H54 (cell line): ENCODE measurements at regions not wholly inside any gene's neighbourhood (a gene's known extent, or its start where the extent isn't known, plus 50 kb on each side); places are given as distances from the start of the nearest gene placed in this dataset.
"Not testable (repeated sequence)": the region's sequence is repeated elsewhere in the genome, so short reads cannot be mapped to it uniquely, and the experiment has no call there.

ENCODE experiments used
- DNase-seq: peaks from one replicate; pipeline ENCODE4 v3.0.0; 2011; ENCODE audit warnings: low spot score, mixed read lengths; ENCODE audit not compliant: insufficient read length
- FAIRE-seq: peaks from 3 replicates; lab custom pipeline; 2011; peaks lifted over from hg19 to GRCh38; lab: Jason Lieb, UNC
- POLR2A ChIP-seq: IDR thresholded peaks from 2 replicates; pipeline ENCODE4 v1.6.1; 2011; ENCODE audit warnings: low read depth, mild to moderate bottlenecking, low read length

DNA sequence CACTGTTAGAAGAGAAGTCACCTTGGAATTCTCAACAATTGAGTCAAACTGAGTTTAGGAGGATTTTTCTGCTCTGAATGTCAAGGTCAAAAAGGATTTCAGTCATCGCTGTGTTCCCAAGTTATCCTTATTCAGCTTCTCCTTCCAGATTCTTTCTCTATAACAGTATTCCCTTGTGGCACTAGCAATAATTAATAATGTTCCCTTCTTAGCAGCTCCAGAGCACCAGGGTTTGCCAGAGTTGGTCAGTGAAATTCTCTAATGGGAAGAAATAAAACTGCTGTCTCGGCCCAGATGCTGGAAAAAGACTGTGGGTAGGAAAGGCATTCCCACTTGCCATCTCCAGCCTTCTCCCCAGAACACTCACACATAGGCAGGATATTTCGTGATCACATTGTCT lies 836.0 kb upstream of the PIK3C3 start:
- no peak for TF ChIP-seq POLR2A
- DNase-seq = no peak
- FAIRE-seq = no peak

DNA sequence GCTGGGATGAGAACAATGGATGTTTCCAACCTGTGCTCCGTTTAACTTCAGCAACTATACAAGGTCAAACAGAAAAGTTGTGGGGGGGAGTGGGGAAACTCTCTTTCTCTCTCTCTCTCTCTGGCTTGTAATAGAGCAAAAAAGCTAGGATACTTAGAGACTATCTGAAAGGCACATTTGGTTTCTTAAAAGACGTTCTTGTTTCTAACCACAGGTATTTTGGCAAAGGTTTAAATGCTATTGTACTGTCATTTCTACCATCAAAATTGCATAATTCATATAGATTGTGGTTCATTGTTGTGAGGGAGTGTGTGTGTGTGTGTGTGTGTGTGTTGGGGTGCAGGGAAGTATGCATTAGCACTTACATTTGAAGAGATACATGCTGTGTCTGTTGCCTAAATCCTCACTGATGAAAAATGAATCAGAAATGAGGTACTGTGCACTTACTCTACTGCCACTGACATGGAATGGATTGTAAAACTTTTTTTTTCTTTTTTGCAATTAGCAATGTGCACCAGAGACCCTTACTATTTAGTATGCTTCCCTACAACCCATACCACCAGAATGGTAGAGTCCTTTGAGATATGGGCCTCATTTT lies 841.0 kb upstream of the PIK3C3 start:
- FAIRE-seq = no peak
- TF ChIP-seq POLR2A = no peak
- no peak for DNase-seq

DNA sequence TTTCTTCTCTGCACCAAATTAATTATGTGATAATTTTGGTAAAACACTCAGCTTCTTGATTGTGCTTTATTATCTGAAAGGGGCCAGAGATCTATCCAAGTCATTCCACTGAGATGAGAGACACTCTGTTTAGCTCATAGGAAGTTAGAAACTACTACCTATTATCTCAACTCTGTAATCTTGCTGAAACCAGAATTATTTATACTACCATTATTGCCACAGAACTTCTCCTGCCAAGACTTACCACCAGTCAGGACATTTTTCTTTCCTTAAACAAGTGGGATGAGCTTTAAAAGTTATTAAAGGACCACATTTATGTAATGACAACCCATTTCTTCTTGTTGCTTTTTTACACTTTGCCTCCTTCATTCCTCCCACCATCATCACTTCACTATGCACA lies 855.6 kb upstream of the PIK3C3 start:
- no peak for DNase-seq
- no peak for FAIRE-seq
- no peak for TF ChIP-seq POLR2A

DNA sequence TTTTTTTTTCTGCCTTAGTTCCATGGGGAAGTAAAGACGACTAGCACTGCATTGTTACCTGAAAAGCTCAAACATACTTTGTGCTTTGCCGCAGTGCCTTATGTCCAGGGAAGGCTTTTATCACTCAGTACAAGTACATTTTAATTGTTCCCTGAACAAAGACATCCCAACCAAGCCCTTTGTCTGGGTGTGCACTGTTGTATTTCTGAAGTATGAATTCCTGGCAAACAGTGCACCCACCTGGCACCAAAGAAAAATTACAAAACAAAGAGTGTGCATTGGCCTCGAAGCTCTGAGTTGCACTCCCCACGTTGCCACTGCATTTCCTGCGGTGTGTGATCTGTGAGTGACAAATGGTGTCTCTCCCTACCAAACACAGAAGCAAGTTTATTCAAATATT lies 858.5 kb upstream of the PIK3C3 start:
- no peak for DNase-seq
- FAIRE-seq = no peak
- TF ChIP-seq POLR2A = no peak

DNA sequence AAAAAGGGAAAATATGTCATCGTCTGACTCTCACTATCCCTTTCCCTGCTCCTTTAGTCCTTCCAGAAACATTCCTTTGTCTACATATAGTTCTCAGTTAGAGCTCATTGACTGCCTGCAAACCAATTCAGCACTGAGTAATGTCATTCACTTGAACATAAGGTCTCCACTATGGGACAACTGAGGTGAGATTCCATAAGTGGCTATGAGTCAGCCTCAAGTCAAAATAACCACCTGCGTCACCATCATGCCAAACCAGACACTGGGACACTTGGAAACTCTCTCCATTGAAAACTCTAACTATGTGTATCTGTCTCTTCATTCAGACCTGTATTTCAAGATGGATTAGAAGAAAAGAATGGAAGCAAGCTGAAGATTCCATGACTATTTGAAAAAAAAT lies 878.0 kb upstream of the PIK3C3 start:
- FAIRE-seq = no peak
- no peak for TF ChIP-seq POLR2A
- DNase-seq = no peak

DNA sequence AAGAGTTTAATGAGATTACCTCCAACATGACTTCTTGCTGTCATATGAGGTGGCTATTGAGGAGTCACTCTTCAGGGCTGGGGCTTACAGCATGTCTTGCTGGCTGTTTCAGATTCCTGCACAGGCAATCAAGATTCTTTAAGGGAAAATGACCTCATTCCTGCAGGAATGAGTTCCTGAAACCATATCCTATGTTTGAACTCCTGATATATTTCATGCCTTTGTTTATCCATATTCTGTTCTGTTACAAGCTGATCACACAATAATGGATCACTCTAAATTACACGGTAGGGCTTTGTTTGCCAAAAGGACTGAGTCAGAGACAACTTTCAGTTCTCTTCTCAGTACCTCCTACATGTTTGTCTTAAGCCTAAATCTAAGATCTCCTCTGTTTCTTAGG lies 879.8 kb upstream of the PIK3C3 start:
- FAIRE-seq (peak; percentile 60), DNase-seq (no peak)
- no peak for TF ChIP-seq POLR2A

DNA sequence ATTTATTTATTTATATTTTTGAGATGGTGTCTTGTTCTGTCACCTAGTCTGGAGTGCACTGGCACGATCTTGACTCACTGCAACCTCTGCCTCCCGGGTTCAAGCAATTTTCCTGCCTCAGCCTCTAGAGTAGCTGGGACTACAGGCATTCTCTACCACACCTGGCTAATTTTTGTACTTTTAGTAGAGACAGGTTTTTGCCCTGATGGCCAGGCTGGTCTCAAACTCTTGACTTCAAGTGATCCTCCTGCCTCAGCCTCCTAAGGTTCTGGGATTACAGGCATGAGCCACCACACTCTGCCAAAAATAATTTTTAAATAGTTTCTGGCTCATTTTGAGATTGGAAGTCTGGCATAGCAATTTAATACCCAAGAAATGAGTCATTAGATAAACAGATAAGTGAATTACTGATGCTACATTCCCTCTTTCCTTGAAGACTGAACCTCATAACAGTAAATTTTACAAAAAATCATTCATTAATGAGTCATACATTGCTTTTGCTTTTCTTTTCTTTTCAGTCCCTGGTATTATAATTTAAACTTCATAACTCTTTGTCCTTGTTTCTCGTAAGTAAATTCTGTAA lies 881.6 kb upstream of the PIK3C3 start:
- DNase-seq (peak; percentile 2), FAIRE-seq (no peak)
- no peak for TF ChIP-seq POLR2A

DNA sequence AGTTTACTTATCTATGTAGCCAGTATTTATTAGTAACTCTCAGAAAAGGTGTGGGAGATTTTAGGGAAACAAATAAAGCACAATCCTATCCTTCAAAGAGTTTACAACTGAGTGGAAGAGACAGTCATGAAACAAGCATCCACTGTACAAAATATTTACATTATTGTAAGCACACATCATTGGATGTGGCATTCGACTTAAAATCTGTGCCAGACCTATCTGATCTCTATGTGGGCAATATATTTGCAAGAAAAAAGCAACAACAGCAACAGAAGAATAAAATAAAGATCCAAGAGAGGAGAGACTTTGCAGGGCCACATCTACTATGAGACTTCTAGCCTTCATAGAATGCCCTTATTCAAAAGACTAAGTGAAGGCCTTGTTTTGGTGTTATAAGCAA lies 882.1 kb upstream of the PIK3C3 start:
- FAIRE-seq = no peak
- no peak for TF ChIP-seq POLR2A
- DNase-seq = no peak

DNA sequence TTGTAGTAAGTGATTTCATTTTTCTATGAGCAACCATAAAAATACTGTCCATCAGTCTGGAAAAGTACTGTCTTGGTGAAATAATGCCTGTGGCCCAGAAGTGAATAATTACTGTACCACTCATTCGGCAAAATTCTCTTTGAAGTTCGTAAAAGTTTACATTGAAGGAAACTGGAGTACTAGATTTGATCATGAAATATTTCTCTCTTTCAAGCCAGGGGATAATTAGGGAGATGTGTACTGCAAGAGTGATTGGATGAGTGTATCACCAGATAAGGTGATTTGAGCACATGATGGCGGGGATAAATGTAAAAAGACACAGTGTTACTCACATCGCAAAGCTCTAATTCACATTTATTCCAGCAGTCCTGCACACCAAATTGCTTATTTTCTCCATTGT lies 883.2 kb upstream of the PIK3C3 start:
- FAIRE-seq = no peak
- no peak for DNase-seq

DNA sequence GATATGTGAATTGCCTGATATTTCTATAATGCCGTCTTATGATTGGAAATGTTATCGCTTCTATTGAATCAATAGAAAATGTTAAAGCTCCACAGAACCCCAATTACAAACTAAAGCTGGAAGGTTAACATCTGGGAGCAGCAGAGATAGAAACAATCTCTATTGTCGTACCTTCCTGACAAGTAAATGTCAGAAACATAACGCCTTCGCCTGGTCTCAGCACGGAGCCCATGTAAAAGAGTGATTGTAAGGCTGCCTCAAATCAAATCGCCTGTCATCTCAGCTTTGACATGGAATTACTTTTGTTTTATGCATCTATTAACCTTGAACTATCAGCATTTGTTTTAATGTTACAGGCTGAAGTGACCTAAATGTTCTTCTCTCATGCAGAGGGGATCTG lies 885.9 kb upstream of the PIK3C3 start:
- no peak for TF ChIP-seq POLR2A
- no peak for DNase-seq
- FAIRE-seq = no peak

More for the DNA sequence above, 883.2 kb upstream of the PIK3C3 start:
- TF ChIP-seq POLR2A = no peak

DNA sequence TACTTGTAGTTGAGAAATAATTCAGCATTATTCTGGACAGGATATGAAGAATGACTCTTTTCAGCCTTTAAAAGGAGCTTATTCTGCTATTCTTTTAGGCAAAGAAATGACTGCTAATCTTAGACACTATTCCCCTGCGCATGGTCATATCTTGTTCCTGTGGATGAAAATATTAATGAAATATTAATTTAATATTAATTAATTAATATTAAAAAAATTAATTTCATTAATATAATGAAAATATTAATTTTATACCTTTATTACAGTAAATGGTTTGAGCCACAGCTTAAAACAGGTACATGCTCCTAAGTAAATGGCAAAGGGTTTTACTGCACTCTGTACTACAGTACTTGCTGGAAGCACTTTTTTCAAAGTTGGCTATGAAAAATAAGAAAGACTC lies 890.1 kb upstream of the PIK3C3 start:
- no peak for FAIRE-seq
- no peak for DNase-seq
- TF ChIP-seq POLR2A = no peak

DNA sequence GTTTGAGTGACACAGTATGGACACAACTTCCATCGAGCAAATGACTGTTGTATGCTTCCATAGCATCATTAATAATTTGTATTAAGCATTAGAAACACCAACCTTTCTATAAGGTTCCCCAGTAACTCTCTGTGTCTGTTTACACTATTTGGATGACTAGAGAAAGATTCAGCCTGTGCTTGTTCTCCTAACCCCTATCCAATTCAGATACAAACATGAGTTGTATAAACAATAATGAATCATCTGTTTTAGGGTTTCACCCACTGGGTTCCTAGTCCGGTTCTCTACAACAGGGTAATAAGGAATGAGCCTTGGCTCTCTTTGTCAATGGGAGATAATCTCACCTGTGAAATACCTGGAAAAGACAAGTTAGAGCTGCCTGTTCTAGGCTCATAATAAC lies 894.1 kb upstream of the PIK3C3 start:
- no peak for FAIRE-seq

DNA sequence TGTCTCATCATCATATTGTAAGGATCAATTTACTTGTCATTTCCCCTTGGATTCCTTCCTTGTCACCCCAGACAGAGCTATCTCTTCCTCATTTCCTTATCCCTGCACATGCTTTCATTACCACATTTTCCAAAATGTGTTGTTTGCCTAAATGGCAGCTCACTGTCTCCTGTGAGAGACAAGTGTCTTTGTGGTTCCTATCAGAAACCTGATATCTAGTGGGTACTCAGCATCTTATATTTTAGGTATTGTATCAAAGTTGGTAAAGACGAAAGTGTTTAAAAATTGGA lies 896.0 kb upstream of the PIK3C3 start:
- no peak for TF ChIP-seq POLR2A
- DNase-seq (no peak), FAIRE-seq (no peak)

More for the DNA sequence above, 894.1 kb upstream of the PIK3C3 start:
- TF ChIP-seq POLR2A = no peak
- DNase-seq = no peak

DNA sequence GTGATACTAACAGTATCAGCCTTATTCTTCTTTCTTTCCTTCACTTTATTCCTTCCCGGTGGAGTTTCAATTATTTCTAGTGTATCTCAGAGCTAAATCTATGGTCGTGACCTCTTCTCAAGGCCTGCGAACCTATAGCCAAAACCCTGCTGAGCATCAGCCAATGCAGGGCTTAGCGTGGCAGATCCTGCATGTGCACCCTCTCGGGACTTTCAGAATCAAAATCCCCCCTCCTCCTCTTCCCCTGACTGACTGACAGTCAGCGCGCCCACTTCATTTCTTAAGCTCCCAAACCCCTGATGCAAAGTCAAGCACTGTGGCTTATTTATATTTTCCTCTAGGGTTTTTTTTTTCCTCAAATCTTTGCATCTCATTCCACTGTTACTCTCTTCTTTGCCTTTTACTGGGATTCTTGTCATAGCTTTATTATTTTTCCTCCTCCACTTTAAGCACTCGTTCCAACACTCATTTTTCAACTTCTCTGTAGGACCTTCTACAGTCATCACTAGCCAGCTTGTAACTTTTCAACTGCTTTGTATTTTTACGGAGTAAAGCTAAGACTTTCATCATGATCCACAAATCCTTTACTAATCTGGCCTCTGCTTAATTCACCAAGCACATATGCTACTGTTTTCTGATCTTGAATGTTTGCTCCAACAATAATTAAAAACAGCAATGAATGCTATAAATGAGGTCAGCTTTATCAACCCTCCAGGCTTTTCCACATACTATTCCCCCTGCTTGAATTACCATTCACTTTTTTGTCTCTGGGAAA lies 896.5 kb upstream of the PIK3C3 start:
- FAIRE-seq (no peak), DNase-seq (no peak)
- TF ChIP-seq POLR2A = no peak

DNA sequence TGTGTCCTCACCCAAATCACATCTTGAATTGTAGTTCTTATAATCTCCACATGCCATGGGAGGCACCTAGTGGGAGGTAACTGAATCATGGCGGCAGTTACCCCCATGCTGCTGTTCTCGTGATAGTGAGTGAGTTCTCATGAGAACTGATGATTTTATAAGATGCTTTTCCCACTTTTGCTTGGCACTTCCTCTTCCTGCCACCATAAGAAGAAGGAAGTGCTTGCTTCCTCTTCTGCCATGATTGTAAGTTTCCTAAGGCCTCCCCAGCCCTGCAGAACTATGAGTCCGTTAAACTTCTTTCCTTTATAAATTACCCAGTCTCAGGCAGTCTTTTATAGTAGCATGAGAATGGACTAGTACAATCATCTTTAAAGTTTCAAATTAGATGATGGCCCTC lies 902.4 kb upstream of the PIK3C3 start:
- no peak for TF ChIP-seq POLR2A

DNA sequence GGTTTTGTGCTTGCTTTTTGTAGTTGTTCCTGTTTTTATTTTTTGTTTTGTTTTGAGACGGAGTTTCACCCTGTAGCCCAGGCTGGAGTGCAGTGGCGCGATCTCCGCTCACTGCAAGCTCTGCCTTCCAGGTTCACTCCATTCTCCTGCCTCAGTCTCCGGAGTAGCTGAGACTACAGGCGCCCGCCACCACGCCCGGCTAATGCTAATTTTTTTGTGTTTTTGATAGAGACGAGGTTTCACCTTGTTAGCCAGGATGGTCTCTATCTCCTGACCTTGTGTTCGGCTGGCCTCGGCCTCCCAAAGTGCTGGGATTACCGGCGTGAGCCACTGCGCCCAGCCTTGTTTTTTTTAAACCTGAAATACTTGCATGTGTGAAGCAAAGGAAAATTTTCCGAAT lies 908.8 kb upstream of the PIK3C3 start:
- FAIRE-seq = not testable (repeated sequence)

More for the DNA sequence above, 902.4 kb upstream of the PIK3C3 start:
- FAIRE-seq (no peak), DNase-seq (no peak)

More for the DNA sequence above, 908.8 kb upstream of the PIK3C3 start:
- not testable (repeated sequence) for DNase-seq
